H1 (cell line): ENCODE measurements at regions not wholly inside any gene's neighbourhood (a gene's known extent, or its start where the extent isn't known, plus 50 kb on each side); places are given as distances from the start of the nearest gene placed in this dataset.

Source experiments
- CBX5 ChIP-seq: fragments of 300-800, 300-1000 bp; sonication (generic); IDR thresholded peaks from 2 replicates; pipeline ENCODE4 v1.7.1; 2016; ENCODE audit warnings: antibody characterized with exemption, low read length, low read depth
- CTCF ChIP-seq, 3 experiments: IDR thresholded peaks; 1 replicate in 2 of 3; 2 replicates in 1 of 3; pipeline versions ENCODE4 v1.5.1 to v1.6.1; 2011; ENCODE audit warnings: low read length in 3 of 3, mild to moderate bottlenecking in 3 of 3, inconsistent platforms in 2 of 3, low read depth in 1 of 3, moderate library complexity in 1 of 3; ENCODE audit not compliant: insufficient read depth in 1 of 3; ENCODE audit errors: control extremely low read depth in 1 of 3
- EP300 ChIP-seq, 2 experiments: IDR thresholded peaks; 1 replicate in 1 of 2; 2 replicates in 1 of 2; pipeline ENCODE4 v1.6.1; 2011 to 2012; ENCODE audit warnings: low read depth in 2 of 2, low read length in 2 of 2, mild to moderate bottlenecking in 2 of 2, borderline replicate concordance in 1 of 2, inconsistent platforms in 1 of 2, moderate library complexity in 1 of 2
- EZH2 ChIP-seq: fragments of 200-600 bp; sonication (generic); IDR thresholded peaks from 2 replicates; pipeline ENCODE4 v1.7.1; 2012; ENCODE audit warnings: low read depth, mild to moderate bottlenecking, moderate library complexity, low read length, inconsistent platforms; ENCODE audit not compliant: severe bottlenecking
- FOSL1 ChIP-seq: IDR thresholded peaks from 2 replicates; pipeline ENCODE4 v1.6.1; 2011; ENCODE audit warnings: mild to moderate bottlenecking, low read depth, low read length, moderate library complexity; ENCODE audit not compliant: insufficient read depth
- HDAC2 ChIP-seq, 2 experiments: fragments of 300-600 bp in 1 of 2; sonication (generic) in 1 of 2; IDR thresholded peaks; 2 replicates each; pipeline ENCODE4 v1.6.1; 2011 to 2012; ENCODE audit warnings: low read depth in 2 of 2, low read length in 2 of 2, mild to moderate bottlenecking in 2 of 2, moderate library complexity in 2 of 2, borderline replicate concordance in 1 of 2, inconsistent platforms in 1 of 2
- POLR2A ChIP-seq, 2 experiments: IDR thresholded peaks; 1 replicate in 1 of 2; 2 replicates in 1 of 2; pipeline ENCODE4 v1.6.1; 2011; ENCODE audit warnings: low read depth in 2 of 2, low read length in 2 of 2, mild to moderate bottlenecking in 2 of 2; ENCODE audit errors: control extremely low read depth in 1 of 2
- POLR2AphosphoS5 ChIP-seq: IDR thresholded peaks from 2 replicates; pipeline ENCODE4 v1.6.1; 2011; ENCODE audit warnings: low read depth, low read length
- SP4 ChIP-seq: IDR thresholded peaks from 2 replicates; pipeline ENCODE4 v1.6.1; 2012; ENCODE audit warnings: low read length, inconsistent platforms
- TAF1 ChIP-seq: IDR thresholded peaks from 2 replicates; pipeline ENCODE4 v1.6.1; 2011; ENCODE audit warnings: mild to moderate bottlenecking, low read depth, low read length
- TEAD4 ChIP-seq: IDR thresholded peaks from 2 replicates; pipeline ENCODE4 v1.6.1; 2012; ENCODE audit warnings: low read depth, low read length, inconsistent platforms, mixed read lengths

- TF ChIP-seq TAF1 (no peak), FOSL1 (no peak), CTCF (IDR thresholded peaks at IDR 0.05; ENCODE audit: control extremely low read depth in 1 of 3, insufficient read depth in 1 of 3, low read depth in 1 of 3, low read length in 3 of 3) (no peak), CBX5 (no peak), SP4 (no peak), POLR2A (IDR thresholded peaks at IDR 0.05; ENCODE audit: control extremely low read depth in 1 of 2, low read depth in 2 of 2, low read length in 2 of 2) (no peak), TEAD4 (no peak), EZH2 (no peak), HDAC2 (IDR thresholded peaks at IDR 0.05; ENCODE audit: borderline replicate concordance in 1 of 2, low read depth in 2 of 2, low read length in 2 of 2) (no peak), EP300 (IDR thresholded peaks at IDR 0.05; ENCODE audit: borderline replicate concordance in 1 of 2, low read depth in 2 of 2, low read length in 2 of 2) (no peak), POLR2AphosphoS5 (no peak)
Observed at GRCh38 chr1:234756066-234756774, 146.2 kb upstream of the IRF2BP2 start.
